OCI-LY3 (cell line): ENCODE measurements at regions not wholly inside any gene's neighbourhood (a gene's known extent, or its start where the extent isn't known, plus 50 kb on each side); places are given as distances from the start of the nearest gene placed in this dataset.

ENCODE experiments used
- H2AFZ ChIP-seq: fragments of 200-600, 300-600 bp; shearing (Covaris generic); 2 replicates; pipeline ENCODE4 v1.6.0; 2014; ENCODE audit warnings: antibody characterized with exemption, low read depth, low read length
- H3K27ac ChIP-seq: fragments of 200-600, 300-600 bp; sonication (generic); 2 replicates; pipeline ENCODE4 v1.5.1; 2014; ENCODE audit warnings: mild to moderate bottlenecking, low read length, moderate library complexity, mixed read lengths
- H3K27me3 ChIP-seq: fragments of 200-600, 300-600 bp; sonication (generic); 2 replicates; pipeline ENCODE4 v1.6.1; 2014; ENCODE audit warnings: low read depth, low read length, mixed read lengths
- H3K36me3 ChIP-seq: fragments of 200-600, 300-600 bp; sonication (generic); replicated peaks from 2 replicates; pipeline ENCODE3; 2014; ENCODE audit warnings: low read depth, low read length, mixed read lengths
- H3K4me1 ChIP-seq: fragments of 300-600, 200-600 bp; sonication (generic); 2 replicates; pipeline ENCODE4 v1.6.1; 2014; ENCODE audit warnings: low read length, mixed read lengths
- H3K4me2 ChIP-seq: fragments of 200-600, 300-600 bp; sonication (generic); 2 replicates; pipeline ENCODE4 v1.6.1; 2014; ENCODE audit warnings: low read length, mixed read lengths
- H3K4me3 ChIP-seq: fragments of 300-600, 200-600 bp; sonication (generic); 2 replicates; pipeline ENCODE4 v1.5.1; 2014; ENCODE audit warnings: antibody characterized with exemption, mild to moderate bottlenecking, low read length, moderate library complexity
- H3K79me2 ChIP-seq: fragments of 300-600, 200-600 bp; shearing (Covaris generic); 2 replicates; pipeline ENCODE4 v1.6.1; 2014; ENCODE audit warnings: mild to moderate bottlenecking, low read length, mixed read lengths
- H3K9ac ChIP-seq: fragments of 300-600, 200-600 bp; shearing (Covaris generic); 2 replicates; pipeline ENCODE4 v1.6.0; 2014; ENCODE audit warnings: mild to moderate bottlenecking, low read length, moderate library complexity
- H3K9me3 ChIP-seq: fragments of 200-600, 300-600 bp; shearing (Covaris generic); 2 replicates; pipeline ENCODE4 v1.6.1; 2014; ENCODE audit warnings: low read length, mixed read lengths; ENCODE audit not compliant: insufficient read depth
- H4K20me1 ChIP-seq: fragments of 200-600, 300-600 bp; sonication (generic); 2 replicates; pipeline ENCODE4 v1.6.1; 2016; ENCODE audit warnings: low read length, mixed read lengths; ENCODE audit not compliant: insufficient read depth
- EZH2phosphoT487 ChIP-seq: fragments of 200-600 bp; shearing (Covaris generic); IDR thresholded peaks from 2 replicates; pipeline ENCODE4 v1.6.1; 2018; ENCODE audit warnings: antibody characterized with exemption, mixed run types, low read depth
- TF ChIP-seq, protein P1 (sequence below): fragments of 200-600, 300-600 bp; sonication (generic); IDR thresholded peaks from 2 replicates; pipeline ENCODE4 v1.5.1; 2014; ENCODE audit warnings: antibody characterized with exemption, low read length, low read depth

DNA sequence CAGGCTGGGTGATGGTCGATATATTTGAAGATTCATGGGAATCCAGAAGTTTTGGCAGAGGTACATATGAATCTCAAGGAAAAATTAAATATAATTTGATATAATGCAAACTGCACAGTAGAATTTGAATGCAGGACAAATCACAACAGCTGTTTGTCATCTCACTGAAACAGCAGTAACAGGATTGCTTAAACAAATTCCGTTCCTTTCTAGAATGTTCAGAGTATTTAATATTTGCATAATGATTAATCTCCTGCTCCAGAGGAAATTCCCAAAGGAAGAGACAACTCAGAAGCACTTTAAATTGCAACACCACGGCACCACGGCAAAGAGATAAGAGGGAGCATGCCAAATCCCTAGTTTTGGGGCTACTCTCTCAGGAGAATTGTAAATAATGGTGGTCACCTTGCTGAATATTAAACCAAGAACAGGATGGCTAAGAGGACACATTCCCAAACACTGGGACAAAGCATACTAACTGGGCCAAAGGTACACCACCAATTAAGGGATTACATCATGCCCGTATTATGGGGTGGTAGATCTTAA, 67.8 kb upstream of the MAP4K3 start:
- Histone ChIP-seq H3K9me3 (no peaks in the 10 kb centered on the region), H2AFZ (no peak overlapping the region), H4K20me1 (no peaks in the 10 kb centered on the region), H3K4me3 (no peak overlapping the region), H3K4me1 (no peaks in the 10 kb centered on the region), H3K27me3 (peaks cover 82% of the 10 kb centered on the region), H3K79me2 (no peaks in the 10 kb centered on the region), H3K36me3 (no peaks in the 10 kb centered on the region), H3K4me2 (no peak overlapping the region), H3K9ac (no peak overlapping the region), H3K27ac (no peak overlapping the region)
- no peak for TF ChIP-seq EZH2phosphoT487
- TF ChIP-seq, protein P1, sequence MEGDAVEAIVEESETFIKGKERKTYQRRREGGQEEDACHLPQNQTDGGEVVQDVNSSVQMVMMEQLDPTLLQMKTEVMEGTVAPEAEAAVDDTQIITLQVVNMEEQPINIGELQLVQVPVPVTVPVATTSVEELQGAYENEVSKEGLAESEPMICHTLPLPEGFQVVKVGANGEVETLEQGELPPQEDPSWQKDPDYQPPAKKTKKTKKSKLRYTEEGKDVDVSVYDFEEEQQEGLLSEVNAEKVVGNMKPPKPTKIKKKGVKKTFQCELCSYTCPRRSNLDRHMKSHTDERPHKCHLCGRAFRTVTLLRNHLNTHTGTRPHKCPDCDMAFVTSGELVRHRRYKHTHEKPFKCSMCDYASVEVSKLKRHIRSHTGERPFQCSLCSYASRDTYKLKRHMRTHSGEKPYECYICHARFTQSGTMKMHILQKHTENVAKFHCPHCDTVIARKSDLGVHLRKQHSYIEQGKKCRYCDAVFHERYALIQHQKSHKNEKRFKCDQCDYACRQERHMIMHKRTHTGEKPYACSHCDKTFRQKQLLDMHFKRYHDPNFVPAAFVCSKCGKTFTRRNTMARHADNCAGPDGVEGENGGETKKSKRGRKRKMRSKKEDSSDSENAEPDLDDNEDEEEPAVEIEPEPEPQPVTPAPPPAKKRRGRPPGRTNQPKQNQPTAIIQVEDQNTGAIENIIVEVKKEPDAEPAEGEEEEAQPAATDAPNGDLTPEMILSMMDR: no peak

DNA sequence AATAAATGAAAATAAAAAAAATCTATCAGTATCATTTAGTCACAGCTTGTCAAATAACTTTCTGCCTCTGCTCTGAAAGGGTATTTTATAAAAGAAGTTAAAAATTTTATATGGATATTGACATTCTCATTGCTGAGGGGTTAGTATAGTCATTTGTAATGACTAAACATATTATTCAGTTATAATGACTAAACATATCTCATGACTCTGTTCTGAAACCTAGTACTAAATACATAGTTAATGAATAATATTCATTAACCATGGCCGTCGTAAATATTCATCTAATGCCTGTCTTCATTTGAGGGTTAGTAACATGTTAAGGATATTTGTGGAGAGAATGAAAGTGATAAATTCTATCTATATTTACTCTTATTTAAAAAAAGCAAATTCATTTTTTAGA, 69.1 kb upstream of the MAP4K3 start:
- Histone ChIP-seq H3K4me3 (no peak overlapping the region), H3K36me3 (no peaks in the 10 kb centered on the region), H3K27ac (no peak overlapping the region), H2AFZ (no peak overlapping the region), H4K20me1 (no peaks in the 10 kb centered on the region), H3K27me3 (peaks cover 78% of the 10 kb centered on the region), H3K9me3 (no peaks in the 10 kb centered on the region), H3K9ac (no peak overlapping the region), H3K4me1 (no peaks in the 10 kb centered on the region), H3K4me2 (no peak overlapping the region), H3K79me2 (no peaks in the 10 kb centered on the region)
- no peak for TF ChIP-seq EZH2phosphoT487
- TF ChIP-seq, protein P1: no peak

DNA sequence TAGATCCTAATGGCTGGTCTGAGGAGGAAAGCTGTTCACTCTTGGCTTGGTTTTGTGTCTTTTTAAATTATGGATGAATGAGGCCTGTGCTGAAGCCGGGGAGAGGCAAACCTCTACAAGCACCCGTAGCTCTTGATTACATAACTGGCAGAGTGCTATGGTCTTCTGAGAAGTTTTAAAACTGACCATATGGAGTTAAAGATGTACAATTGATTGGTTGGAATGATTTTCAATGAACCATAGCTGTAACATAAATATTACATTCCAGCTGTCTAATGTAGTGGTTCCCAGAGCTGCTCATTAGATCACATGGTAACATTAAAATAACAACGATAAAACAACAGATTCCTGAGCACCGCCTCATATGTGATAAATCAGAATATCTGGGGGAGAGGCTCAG, 71.1 kb upstream of the MAP4K3 start:
- Histone ChIP-seq H3K9ac (no peak overlapping the region), H4K20me1 (no peaks in the 10 kb centered on the region), H3K4me2 (no peak overlapping the region), H3K36me3 (no peaks in the 10 kb centered on the region), H3K79me2 (no peaks in the 10 kb centered on the region), H3K4me1 (no peaks in the 10 kb centered on the region), H2AFZ (no peak overlapping the region), H3K27me3 (peaks cover 83% of the 10 kb centered on the region), H3K4me3 (no peak overlapping the region), H3K27ac (no peak overlapping the region), H3K9me3 (no peaks in the 10 kb centered on the region)
- TF ChIP-seq, protein P1: no peak
- TF ChIP-seq EZH2phosphoT487: no peak

DNA sequence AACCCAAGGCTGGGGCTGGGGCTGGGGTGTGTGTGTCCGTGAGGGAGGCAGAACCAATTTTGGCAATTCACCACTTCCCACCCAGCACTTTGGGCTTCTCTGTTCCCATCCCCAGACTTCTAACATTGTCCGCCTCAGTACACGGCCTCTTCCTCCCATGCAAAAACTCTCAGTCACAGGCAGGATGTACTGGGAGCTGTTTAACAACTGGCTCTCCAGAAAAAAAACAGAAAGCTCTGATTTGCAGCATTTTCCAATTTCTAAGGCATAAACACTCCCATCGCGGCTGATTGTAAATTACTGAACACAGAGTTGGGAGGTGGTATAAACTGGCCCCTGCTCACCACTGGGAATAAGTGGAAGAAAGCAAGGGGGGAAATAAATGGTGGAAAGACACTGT, 73.1 kb upstream of the MAP4K3 start:
- H2AFZ ChIP-seq: no peak overlapping the region
- peaks cover 84% of the 10 kb centered on the region for H3K27me3 ChIP-seq
- no peak overlapping the region for H3K27ac ChIP-seq
- TF ChIP-seq, protein P1: no peak
- no peak for TF ChIP-seq EZH2phosphoT487
- no peaks in the 10 kb centered on the region for H3K9me3 ChIP-seq
- H3K4me3 ChIP-seq: no peak overlapping the region
- H4K20me1 ChIP-seq: peaks cover 2% of the 10 kb centered on the region; the same call in 1 of the 2 replicates
- no peaks in the 10 kb centered on the region for H3K4me1 ChIP-seq
- no peaks in the 10 kb centered on the region for H3K36me3 ChIP-seq
- no peaks in the 10 kb centered on the region for H3K79me2 ChIP-seq
- no peak overlapping the region for H3K9ac ChIP-seq
- H3K4me2 ChIP-seq: no peak overlapping the region
